Neural progenitor cell (in vitro differentiated cells): ENCODE measurements at regions not wholly inside any gene's neighbourhood (a gene's known extent, or its start where the extent isn't known, plus 50 kb on each side); places are given as distances from the start of the nearest gene placed in this dataset.

Experiments used
- CTCF ChIP-seq: fragments of 200-600 bp; sonication (generic); IDR thresholded peaks from 2 replicates; pipeline ENCODE4 v1.5.1; 2017; ENCODE audit warnings: antibody characterized with exemption, mild to moderate bottlenecking
- EZH2 ChIP-seq: fragments of 200-600 bp; sonication (generic); IDR thresholded peaks from 2 replicates; pipeline ENCODE4 v1.6.1; 2017; ENCODE audit warnings: antibody characterized with exemption, mild to moderate bottlenecking, moderate library complexity
- EZH2phosphoT487 ChIP-seq: fragments of 200-600 bp; sonication (generic); IDR thresholded peaks from 2 replicates; pipeline ENCODE4 v1.6.1; 2017; ENCODE audit warnings: antibody characterized with exemption

- TF ChIP-seq CTCF (no peak), EZH2phosphoT487 (no peak), EZH2 (no peak)
Measured at GRCh38 chr1:18057623-18058022, 50.0 kb upstream of the IGSF21 start.
